Heart right ventricle (tissue), 16 donors: ENCODE measurements at regions not wholly inside any gene's neighbourhood (a gene's known extent, or its start where the extent isn't known, plus 50 kb on each side); places are given as distances from the start of the nearest gene placed in this dataset.

ENCODE experiments used
- ATAC-seq, 8 donors: fragments of 200-7000 bp; cut with Tn5 transposase; one replicate each; pipeline ENCODE4 v1.9.1; 2020; ENCODE audit warnings: mild to moderate bottlenecking in 8 of 8, moderate library complexity in 8 of 8, moderate number of reproducible peaks in 1 of 8
- DNase-seq, 2 donors: peaks; one replicate each; pipeline ENCODE4 v3.0.0-alpha.2; 2020
- H3K27ac ChIP-seq, 10 donors: fragments of 200-600 bp; sonication (generic) in 2 of 10; one replicate each; pipeline versions ENCODE4 v1.5.0 to v1.8.0; 2020 to 2022; ENCODE audit warnings: mild to moderate bottlenecking in 3 of 10
- H3K27me3 ChIP-seq, 7 donors: fragments of 200-600 bp; one replicate each; pipeline ENCODE4 v1.8.0; 2021 to 2022; ENCODE audit warnings: mild to moderate bottlenecking in 2 of 7
- H3K36me3 ChIP-seq, 9 donors: fragments of 200-600 bp; sonication (generic) in 1 of 9; one replicate each; pipeline versions ENCODE4 v1.5.0 to v1.8.0; 2020 to 2022; ENCODE audit warnings: mild to moderate bottlenecking in 2 of 9
- H3K4me1 ChIP-seq, 9 donors: fragments of 200-600 bp; sonication (generic) in 1 of 9; one replicate each; pipeline versions ENCODE4 v1.5.0 to v1.8.0; 2020 to 2022; ENCODE audit warnings: mild to moderate bottlenecking in 4 of 9
- H3K4me3 ChIP-seq, 10 donors: fragments of 200-600 bp; sonication (generic) in 2 of 10; one replicate each; pipeline versions ENCODE4 v1.5.0 to v1.8.0; 2020 to 2022; ENCODE audit warnings: mild to moderate bottlenecking in 7 of 10, moderate library complexity in 2 of 10
- H3K9me3 ChIP-seq, 11 donors: fragments of 200-600 bp in 10 of 11; sonication (generic) in 2 of 11; one replicate each; pipeline versions ENCODE4 v1.5.0 to v1.8.0; 2013 to 2022; ENCODE audit warnings: mild to moderate bottlenecking in 2 of 11, control low read depth in 1 of 11, moderate library complexity in 1 of 11
- CTCF ChIP-seq, 9 donors: fragments of 200-600 bp; sonication (generic) in 2 of 9; IDR thresholded peaks; one replicate each; pipeline versions ENCODE4 v1.5.0 to v1.8.0; 2021 to 2022; ENCODE audit warnings: antibody characterized with exemption in 9 of 9, mild to moderate bottlenecking in 5 of 9, moderate library complexity in 1 of 9
- WGBS, 2 donors: extraction: QIAGEN DNeasy Blood & Tissue Kit; methylation state at CpG; one replicate each; pipeline ENCODE4 v1.1.7; 2013; ENCODE audit warnings: inconsistent platforms in 1 of 2; 5-methylcytosine and 5-hydroxymethylcytosine counted together
- intact Hi-C, 10 donors: fragments of 100-400 bp; cut with DNase I; formaldehyde crosslinking; loops; one replicate each; pipeline versions ENCODE4 v1.11.1 to v1.14.2; 2022
- donor health status: Arrhythmogenic right ventricular cardiomyopathy.
- donor health status: ischemic (EF 13 %, LVEDD 7.1; RV severe dilation, severe dysfunction).
- donor health status: healthy with polysubstance abuse.
- donor health status: DM: no; HTN: yes; CAD: no.
- donor health status: DM: no; HTN: no; CAD: no.
- donor health status: ischemic (EF 25% LVEDD 6.9; RV normal size, moderate dysfunction).
- donor health status: ischemic (EF 25% LVEDD 5.7; RV mildly dilated, moderate dysfunction).
- donor health status: healthy.
- donor health status: DM: yes; HTN: yes; CAD: no.
- donor health status: Ischemic cardiomyopathy.
- donor health status: ischemic (EF 35%, LVEDD 5.7; RV mildly dilated, moderate dysfunction).
- donor health status: nonischemic (EF 11% LVEDD 7.7; RV severe dilation, severe dysfunction).
- donor health status: DM: yes; HTN: yes; CAD: no.
- donor health status: PGD.
- donor health status: ischemic (EF 29% LVEDD 5.4; RV normal size, mild dysfunction).
- donor health status: nonischemic (EF 23%, LVEDD 6.1; RV moderate dilation, normal function).

GRCh38 chr2:7594211-7594610 is 677.0 kb downstream of the RNF144A start:
- WGBS, 2 donors = 72 to 74% methylated on average over 4 of the region's 4 CpGs
- peaks cover 0 to 6% (median 0%) of the 10 kb centered on the region in 7 donors for H3K27me3 ChIP-seq
- no peaks in the 10 kb centered on the region for H3K36me3 ChIP-seq
- intact Hi-C loops = no loop called here
- ATAC-seq (no peak), DNase-seq (no peak)
- H3K4me1 ChIP-seq = no peaks in the 10 kb centered on the region
- H3K9me3 ChIP-seq = no peaks in the 10 kb centered on the region
- H3K27ac ChIP-seq = no peak overlapping the region
- no peak for TF ChIP-seq CTCF (IDR thresholded peaks at IDR 0.05)
- H3K4me3 ChIP-seq = no peak overlapping the region

GRCh38 chr2:7595206-7595605 is 678.0 kb downstream of the RNF144A start:
- ATAC-seq = no peak
- DNase-seq = no peak
- 88 to 91% methylated on average over 3 of the region's 3 CpGs for WGBS, 2 donors

GRCh38 chr2:7598402-7598801 is 681.2 kb downstream of the RNF144A start:
- no peak for TF ChIP-seq CTCF (IDR thresholded peaks at IDR 0.05)
- 89 to 93% methylated on average over 3 of the region's 3 CpGs for WGBS, 2 donors
- Histone ChIP-seq H3K4me3 (no peak overlapping the region), H3K9me3 (peaks cover 0 to 10% (median 0%) of the 10 kb centered on the region in 11 donors), H3K4me1 (no peaks in the 10 kb centered on the region), H3K36me3 (no peaks in the 10 kb centered on the region), H3K27me3 (peaks cover 0 to 6% (median 0%) of the 10 kb centered on the region in 7 donors), H3K27ac (no peak overlapping the region)
- intact Hi-C loops = no loop called here
- ATAC-seq (no peak), DNase-seq (no peak)

More at GRCh38 chr2:7595206-7595605, 678.0 kb downstream of the RNF144A start:
- H3K4me1 ChIP-seq = no peaks in the 10 kb centered on the region
- no peak overlapping the region for H3K27ac ChIP-seq
- H3K36me3 ChIP-seq = no peaks in the 10 kb centered on the region
- TF ChIP-seq CTCF (IDR thresholded peaks at IDR 0.05) = no peak
- H3K4me3 ChIP-seq = no peak overlapping the region
- no peaks in the 10 kb centered on the region for H3K9me3 ChIP-seq
- peaks cover 0 to 6% (median 0%) of the 10 kb centered on the region in 7 donors for H3K27me3 ChIP-seq
- intact Hi-C loops = no loop called here

GRCh38 chr2:7599462-7600258 is 682.4 kb downstream of the RNF144A start:
- DNase-seq = no peak
- no peak for TF ChIP-seq CTCF (IDR thresholded peaks at IDR 0.05)
- H3K27me3 ChIP-seq = peaks cover 0 to 5% (median 0%) of the 10 kb centered on the region in 7 donors
- peaks cover 0 to 10% (median 0%) of the 10 kb centered on the region in 11 donors for H3K9me3 ChIP-seq
- 89 to 91% methylated on average over 24 of the region's 24 CpGs for WGBS, 2 donors
- no peak for ATAC-seq
- no peak overlapping the region for H3K4me3 ChIP-seq
- no peaks in the 10 kb centered on the region for H3K4me1 ChIP-seq
- no peak overlapping the region for H3K27ac ChIP-seq
- intact Hi-C loops = no loop called here
- H3K36me3 ChIP-seq = no peaks in the 10 kb centered on the region
